GM20000 (cell line): ENCODE measurements at regions not wholly inside any gene's neighbourhood (a gene's known extent, or its start where the extent isn't known, plus 50 kb on each side); places are given as distances from the start of the nearest gene placed in this dataset.

ENCODE experiments used
- DNase-seq: peaks from one replicate; pipeline ENCODE4 v3.0.0; 2012; ENCODE audit warnings: low spot score
- TF ChIP-seq, protein P1 (sequence below): IDR thresholded peaks from 2 replicates; pipeline ENCODE4 v1.5.1; 2012; ENCODE audit warnings: mild to moderate bottlenecking, control low read depth; ENCODE audit errors: extremely low read depth, missing control alignments

DNA sequence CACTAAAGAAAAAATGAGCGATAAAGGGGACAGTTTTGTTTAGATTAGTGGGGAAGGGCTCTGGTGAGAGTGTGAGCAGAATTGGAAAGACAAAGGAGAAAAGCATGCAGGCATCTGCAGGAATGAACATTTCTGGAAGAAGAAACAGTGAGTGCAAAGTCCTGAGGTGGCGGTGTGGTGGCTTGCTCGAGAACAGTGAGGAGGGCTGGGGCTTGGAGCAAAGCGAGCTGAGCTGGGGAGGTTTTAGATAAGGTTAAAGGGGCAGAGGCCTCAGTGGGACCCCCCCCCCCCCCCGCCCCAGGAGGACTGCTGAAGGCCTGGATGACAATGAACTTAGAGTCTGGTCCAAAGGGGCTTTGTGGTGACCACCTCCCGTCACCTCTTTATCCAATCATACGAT lies 202.7 kb upstream of the MVB12B start:
- no peak for DNase-seq

DNA sequence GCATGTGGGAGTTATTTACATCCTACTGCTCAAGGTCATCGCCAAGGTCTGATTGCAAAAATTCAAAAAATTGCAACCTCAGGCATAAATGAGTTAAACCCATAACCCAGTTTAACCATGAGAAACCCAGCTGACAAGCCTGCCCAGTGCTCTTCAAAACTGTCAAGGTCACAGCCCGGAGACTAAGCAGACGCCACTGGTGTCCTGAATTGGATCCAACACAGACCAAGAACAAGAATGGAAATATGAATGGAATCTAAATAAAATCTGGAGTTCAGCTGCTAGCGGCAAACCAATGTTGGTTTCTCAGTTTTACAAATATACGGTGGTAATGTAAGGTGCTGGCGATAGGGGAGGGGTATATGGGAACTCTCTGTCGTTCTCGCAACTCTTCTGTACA lies 201.5 kb upstream of the MVB12B start:
- TF ChIP-seq, protein P1, sequence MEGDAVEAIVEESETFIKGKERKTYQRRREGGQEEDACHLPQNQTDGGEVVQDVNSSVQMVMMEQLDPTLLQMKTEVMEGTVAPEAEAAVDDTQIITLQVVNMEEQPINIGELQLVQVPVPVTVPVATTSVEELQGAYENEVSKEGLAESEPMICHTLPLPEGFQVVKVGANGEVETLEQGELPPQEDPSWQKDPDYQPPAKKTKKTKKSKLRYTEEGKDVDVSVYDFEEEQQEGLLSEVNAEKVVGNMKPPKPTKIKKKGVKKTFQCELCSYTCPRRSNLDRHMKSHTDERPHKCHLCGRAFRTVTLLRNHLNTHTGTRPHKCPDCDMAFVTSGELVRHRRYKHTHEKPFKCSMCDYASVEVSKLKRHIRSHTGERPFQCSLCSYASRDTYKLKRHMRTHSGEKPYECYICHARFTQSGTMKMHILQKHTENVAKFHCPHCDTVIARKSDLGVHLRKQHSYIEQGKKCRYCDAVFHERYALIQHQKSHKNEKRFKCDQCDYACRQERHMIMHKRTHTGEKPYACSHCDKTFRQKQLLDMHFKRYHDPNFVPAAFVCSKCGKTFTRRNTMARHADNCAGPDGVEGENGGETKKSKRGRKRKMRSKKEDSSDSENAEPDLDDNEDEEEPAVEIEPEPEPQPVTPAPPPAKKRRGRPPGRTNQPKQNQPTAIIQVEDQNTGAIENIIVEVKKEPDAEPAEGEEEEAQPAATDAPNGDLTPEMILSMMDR, result no peak
- no peak for DNase-seq

More for the DNA sequence above, 202.7 kb upstream of the MVB12B start:
- TF ChIP-seq, protein P1, result no peak

DNA sequence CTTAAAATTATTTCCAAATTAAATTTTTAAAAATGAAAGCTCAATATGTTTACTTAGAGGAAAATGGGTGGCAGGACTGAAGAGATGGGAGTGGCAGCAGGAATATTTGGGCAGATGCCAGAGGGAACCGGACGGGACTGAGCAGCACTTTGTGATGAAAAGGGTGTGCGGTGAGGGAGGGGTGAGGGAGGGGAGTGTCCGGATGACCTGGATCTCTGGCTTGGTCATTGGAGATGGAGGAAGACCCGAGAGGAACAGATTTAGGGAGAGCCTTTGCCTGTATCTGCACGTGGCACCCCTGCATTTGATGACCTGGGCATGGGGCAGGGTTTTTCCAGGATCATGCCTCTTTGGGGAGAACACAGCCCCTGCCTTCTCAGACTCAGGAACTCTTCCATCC lies 201.1 kb upstream of the MVB12B start:
- DNase-seq, result no peak
- TF ChIP-seq, protein P1, result no peak

DNA sequence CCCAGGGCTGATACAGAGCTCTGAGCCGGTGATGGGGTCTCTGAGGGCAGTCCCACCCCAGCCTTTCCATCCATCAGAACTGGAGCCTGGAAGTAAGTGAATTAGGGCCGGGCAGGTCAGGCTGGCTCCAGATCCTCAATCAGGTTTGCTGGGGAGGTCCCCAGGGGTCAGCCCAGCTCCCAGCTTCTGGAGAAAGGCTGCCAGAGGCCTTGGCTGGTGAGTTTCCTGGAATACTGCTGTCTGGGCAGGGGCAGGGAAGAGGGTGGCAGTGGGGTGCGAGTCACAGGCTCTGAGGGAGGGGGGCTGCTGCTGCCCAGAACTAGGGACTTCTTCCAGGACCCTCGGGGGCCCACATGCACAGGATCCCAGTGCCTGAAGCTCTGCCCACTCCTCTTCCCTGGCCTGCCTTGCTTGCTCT lies 200.6 kb upstream of the MVB12B start:
- no peak for DNase-seq
- TF ChIP-seq, protein P1, result no peak

DNA sequence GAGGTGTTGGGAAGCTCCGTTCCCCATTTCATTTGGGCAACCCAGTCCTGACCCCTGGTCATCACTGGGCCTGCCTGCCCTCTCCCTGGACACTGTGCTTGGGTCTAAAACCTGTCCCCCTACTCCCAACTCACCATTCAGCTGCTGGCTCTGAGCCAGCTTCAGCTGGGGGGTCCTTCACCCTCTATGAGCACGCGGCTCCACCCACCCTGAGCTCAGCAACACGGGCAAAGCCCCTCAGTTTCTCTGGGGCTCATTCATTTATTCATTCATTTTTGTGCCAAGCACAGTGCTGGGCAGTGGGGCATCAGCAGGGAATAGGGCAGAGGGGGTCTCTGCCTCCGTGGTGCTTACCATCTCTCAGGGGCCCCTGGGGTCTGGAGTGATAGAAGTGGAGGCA lies 199.8 kb upstream of the MVB12B start:
- TF ChIP-seq, protein P1, result no peak
- no peak for DNase-seq

DNA sequence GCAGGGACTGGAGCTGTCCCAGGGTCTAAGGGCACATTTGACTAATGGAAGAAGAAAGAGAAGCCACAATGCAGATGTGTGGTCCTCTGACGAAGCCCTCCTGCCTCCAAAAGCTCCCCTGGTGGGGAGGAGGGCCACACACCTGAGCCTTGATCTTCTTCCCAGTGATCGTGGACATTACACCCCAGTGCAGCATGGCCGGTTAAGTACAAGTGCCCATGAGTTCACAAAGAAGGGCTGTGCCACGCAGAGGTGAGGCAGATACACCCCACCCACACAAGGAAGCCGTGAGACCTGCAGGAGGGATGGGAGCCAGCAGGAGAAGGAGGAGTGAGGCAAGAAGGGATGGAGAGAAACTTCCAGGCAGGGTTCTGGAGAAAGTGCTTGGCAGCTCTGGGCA lies 199.0 kb upstream of the MVB12B start:
- no peak for DNase-seq
- TF ChIP-seq, protein P1, result no peak

DNA sequence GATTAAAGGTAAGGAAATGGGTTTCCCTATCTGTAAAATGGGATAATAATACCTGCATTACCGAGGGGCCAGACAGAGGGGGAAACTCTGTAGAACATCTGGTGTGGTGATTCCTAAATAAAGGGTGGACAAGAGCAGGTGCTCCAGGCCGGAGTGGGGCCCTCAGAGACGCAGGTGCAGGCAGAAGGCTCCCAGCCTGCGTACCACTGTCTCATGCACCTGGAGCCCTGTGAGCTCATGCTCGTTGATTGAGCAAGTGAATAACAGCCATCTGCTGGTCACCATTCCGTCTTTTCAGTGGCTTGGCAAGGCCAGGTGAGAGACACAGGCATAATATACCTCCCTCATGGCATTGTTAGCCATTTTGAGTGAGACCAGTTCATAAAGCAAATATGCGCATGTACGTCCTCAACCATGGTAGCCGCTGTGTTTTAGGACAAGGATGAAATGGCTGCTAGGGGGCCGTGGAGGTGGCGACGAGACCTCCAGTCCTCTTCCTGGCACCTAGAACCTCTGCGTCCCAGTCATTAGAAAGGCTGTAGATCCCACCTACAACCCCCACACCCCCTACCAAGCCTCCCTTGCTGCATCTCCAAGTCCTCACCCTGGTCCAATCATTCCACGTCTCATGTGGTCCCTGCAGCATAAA lies 198.0 kb upstream of the MVB12B start:
- TF ChIP-seq, protein P1, result no peak
- no peak for DNase-seq
